ENCODE measurements at regions not wholly inside any gene's neighbourhood (a gene's known extent, or its start where the extent isn't known, plus 50 kb on each side); places are given as distances from the start of the nearest gene placed in this dataset.
A peak's percentile ranks its signal among the peaks of the same experiment; 100 is the strongest.
"Not testable (repeated sequence)": the region's sequence is repeated elsewhere in the genome, so short reads cannot be mapped to it uniquely, and the experiment has no call there.

- DNase-seq = no peak
Observed at GRCh38 chr18:70961939-70962338, 673.1 kb downstream of the SOCS6 start.

DNA sequence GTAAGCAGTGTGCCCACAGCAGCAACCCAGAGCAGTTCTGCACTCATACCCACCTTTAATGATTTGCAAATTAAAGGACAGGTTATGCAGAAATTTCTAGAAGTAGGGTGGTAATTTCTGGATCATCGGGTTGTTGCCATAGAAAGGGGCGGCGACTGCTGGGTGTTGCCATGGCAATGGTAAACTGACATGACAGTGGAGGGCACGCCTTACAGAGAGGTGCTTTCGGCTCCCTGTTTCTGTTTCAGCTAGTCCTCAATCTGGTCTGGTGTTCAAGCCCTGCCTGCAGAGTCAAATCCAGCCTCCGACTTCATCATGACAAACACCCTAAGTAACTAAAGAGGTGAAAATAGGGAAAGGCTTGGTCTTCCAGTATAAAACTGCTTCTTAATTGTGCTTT, 667.7 kb downstream of the SOCS6 start:
- no peak for DNase-seq

DNA sequence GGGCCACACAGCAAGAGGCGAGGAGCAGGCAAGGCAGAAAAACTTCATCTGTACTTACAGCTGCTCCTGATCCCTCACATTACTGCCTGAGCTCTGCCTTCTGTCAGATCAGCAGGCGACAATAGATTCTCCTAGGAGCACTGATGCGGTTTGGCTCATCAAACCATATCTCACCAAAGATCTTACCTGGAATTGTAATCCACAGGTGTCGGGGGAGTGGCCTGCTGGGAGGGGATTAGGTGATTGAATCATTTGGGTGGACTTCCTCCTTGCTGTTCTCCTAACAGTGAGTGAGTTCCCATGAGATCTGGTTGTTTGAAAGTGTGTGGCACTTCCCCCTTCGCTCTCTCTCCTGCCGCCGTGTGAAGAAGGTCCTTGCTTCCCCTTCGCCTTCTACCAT, 647.3 kb downstream of the SOCS6 start:
- no peak for DNase-seq

DNA sequence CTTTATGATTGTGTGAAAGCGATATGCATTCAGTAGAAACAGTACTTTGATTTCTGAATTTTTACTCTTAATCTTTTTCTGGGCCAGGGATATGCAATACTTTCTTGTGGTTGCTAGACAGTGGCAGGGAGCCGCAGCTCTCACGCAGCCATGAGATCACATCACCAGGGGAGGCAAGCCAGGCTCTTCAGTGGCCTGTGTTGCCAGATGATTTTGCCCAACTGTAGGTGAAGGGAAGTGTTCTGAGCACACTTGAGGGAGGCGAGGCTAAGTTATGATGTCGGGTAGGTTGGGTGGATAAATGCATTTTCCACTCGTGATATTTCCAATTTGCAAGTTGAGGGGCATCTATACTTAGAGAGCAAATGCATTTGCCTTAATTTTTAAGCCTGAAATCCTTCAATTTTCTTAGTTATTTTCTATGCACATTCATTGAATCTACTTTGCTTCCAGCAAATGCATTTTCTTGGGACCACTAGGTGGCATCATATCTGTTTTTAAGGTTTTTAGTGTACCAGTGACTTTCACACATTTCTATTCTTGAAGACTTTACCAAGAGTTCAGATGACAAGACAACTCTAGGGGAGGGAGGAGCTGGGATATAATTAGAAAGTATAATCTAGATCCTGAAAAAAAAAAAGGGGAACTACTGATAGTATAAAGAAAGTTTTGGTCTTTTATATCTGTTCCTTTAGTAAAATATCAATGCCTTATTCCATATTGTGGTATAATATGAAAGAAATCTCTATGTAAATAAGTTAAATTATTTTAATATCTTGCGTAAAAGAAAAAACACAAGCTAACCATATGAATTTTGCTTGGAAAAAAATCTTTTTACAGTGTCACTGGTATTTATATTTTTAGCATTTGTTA, 643.3 kb downstream of the SOCS6 start:
- no peak for DNase-seq

- DNase-seq = no peak
Observed at GRCh38 chr18:70920840-70921374, 632.1 kb downstream of the SOCS6 start.

DNA sequence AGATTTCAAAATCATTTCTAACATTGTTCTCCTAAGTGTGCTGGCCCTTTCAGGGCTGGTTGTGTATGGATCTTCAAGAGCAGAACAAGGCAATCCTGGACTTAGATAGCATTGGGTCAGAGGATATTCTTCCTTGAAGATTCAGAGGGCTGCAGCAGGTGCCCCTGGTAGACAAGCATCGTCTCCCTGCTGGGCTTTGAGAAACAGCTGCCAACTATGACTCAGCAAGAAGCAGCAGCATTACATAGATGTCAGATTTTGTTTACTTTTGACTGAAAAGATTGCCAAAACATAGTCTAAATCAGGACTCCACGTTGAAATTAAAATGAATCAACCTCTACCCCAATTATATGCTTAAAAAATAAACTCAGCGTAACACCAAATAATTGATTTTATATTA, 618.8 kb downstream of the SOCS6 start:
- no peak for DNase-seq

- DNase-seq = no peak
Observed at GRCh38 chr18:70892381-70892780, 603.5 kb downstream of the SOCS6 start.

- DNase-seq = no peak
Observed at GRCh38 chr18:70870292-70870691, 581.4 kb downstream of the SOCS6 start.

GRCh38 chr18:70848329-70848728, 559.5 kb downstream of the SOCS6 start:
- no peak for DNase-seq

DNA sequence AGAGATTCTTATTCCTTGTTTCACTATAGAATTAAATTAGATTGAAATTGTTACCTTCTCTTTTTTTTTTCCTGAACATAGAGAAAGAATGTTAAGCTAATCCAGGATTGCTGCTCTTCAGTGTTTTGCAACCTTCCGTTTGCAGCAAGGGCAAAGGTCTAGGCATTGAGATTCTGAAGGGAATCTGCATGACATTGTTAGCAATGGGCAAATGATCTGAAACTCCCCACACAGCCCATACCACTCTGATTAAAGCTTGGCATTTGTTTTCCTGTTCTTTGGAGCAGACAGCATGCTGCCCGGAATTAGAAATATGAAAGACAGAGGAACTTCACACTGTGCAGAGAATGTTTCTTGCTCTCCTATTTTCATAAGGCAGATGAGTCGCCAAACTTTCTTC, 551.8 kb downstream of the SOCS6 start:
- no peak for DNase-seq

- no peak for DNase-seq
Observed at GRCh38 chr18:70827632-70828031, 538.8 kb downstream of the SOCS6 start.

DNA sequence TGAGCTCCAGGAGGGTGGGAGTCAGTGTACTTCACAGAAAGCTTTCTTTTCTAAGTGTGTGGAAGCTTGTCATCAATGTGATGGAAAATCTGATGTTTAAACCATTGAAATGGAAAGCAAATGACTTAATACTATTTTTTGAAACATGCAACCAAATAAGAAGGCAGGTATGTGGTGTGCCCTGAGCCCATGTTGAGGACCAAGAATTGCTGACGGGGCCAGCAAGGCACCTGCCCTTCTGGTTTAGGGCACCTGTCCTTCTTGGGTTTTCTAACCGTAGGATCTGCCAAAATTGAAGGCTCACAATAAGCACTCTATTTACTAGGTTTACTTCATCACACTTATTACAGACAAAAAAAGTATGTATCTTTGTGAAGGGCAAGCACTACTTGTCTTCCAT, 537.7 kb downstream of the SOCS6 start:
- DNase-seq = no peak

DNA sequence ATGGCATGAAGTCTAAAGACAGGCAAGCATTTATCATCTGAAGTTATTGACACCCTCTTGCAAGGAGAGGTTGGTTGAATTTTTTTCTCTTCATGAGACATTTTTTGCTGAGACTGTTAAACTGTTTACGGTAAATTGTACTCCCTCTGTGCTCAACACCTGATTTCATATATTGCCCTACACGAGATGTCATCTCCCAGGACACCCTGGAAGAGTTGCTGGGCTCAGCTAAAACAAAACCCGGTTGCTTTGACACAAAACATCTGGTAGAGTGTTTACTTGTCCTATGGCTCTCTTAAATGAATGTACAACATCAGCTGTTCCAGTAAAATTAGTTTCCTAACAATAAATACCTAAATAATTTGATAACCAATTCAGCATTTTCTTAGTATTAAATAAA, 533.8 kb downstream of the SOCS6 start:
- DNase-seq = no peak

DNA sequence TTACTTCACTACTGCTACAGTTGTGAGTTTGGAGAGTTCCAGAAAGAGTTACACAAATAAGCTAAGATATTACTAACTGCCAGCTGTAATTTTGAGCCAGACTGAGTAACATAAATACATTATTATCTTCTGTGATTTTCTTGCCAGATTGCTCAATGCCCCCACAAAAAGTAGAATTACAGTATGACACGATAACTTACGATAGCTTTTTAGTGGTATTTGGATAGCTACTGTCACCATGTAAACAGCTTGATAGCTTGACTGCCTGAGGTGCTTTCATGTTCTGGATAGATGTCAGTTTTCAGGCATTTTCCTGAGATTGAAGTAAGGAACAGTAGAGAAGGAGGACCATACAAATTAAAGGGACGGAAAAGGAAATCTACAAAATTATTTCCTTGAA, 533.3 kb downstream of the SOCS6 start:
- DNase-seq = no peak

- no peak for DNase-seq
Observed at GRCh38 chr18:70808481-70809056, 519.7 kb downstream of the SOCS6 start.

DNA sequence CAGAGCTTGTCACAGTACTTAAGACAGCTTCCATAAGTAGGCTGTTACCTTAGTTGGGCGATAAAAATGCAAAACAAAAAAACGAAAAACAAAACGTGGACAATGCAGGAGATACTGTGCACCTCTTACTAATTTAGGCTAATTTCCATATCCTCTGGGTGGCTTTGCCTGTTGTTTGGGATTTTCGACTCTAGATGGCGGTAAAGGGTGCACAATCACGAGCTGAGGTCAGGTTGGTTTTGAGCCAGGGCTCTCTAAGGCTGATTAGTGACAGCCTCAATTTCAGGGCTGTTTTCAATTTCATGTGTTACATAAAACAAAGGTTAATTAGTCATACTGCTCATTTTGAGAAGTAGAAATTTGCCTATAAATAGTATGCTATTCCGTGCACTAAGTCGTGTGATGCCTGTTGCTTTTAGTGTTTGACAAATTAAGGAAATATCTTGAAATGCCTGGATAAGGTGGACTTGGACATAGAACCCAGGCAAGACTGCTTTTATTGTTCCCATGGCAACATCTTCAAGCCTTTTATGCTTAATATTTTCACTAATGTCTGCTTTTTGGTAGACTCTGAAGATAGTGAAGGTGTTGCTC, 493.1 kb downstream of the SOCS6 start:
- DNase-seq = peak; percentile 65 to 71

DNA sequence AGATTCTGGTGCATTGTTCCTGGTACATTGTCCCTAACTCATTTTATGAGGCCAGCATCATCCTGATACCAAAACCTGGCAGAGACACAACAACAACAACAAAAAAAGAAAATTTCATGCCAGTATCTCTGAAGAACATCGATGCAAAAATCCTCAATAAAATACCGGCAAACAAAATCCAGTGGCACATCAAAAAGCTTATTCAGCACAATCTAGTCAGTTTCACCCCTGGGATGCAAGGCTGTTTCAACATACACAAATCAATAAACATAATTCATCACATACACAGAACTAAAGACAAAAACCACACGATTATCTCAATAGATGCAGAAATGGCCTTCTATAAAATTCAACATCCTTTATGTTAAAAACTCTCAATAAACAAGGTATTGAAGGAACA, 477.4 kb downstream of the SOCS6 start:
- DNase-seq = not testable (repeated sequence)

DNA sequence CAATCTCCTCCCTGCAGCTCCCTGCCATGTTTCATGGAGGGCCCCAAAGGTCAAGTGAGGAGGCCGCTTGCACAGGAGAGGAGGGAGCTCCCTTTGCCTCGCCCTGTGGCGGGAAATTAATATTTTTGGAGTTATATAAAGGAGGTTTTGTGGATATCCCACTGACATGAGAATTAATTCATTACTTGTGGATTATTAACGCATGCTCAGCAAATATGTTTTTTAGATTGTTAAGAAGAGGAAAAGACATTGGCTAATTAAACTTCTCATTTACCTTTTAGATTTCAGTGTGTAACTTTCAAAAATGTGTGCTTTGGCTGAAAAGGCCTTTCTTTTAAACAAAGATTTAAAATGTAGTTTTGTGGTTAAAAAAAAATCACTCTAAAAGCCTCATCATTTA, 474.0 kb downstream of the SOCS6 start:
- no peak for DNase-seq

GRCh38 chr18:70758780-70759179, 469.9 kb downstream of the SOCS6 start:
- no peak for DNase-seq

DNA sequence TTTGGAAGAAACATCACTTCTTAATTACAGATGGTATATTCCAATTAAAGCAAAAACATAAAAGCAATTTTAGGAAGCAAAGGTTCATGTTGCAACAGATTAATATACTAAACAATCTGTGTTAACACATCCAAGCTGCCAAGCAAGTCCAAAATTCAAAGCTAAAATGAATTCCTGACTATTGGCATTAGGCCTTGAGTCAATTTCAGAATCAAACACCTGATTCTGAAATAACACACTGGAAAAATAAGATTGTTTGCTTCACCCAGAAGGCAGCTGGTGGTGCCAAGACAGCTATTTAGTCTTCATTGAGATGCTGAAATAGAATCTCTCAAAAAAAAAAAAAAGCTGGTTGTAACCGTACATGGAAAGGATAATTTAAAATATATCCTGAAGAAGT, 465.6 kb downstream of the SOCS6 start:
- no peak for DNase-seq

GRCh38 chr18:70732916-70733315, 444.1 kb downstream of the SOCS6 start:
- DNase-seq = no peak

- no peak for DNase-seq
Observed at GRCh38 chr18:70732188-70732587, 443.3 kb downstream of the SOCS6 start.

GRCh38 chr18:70720607-70721006, 431.8 kb downstream of the SOCS6 start:
- no peak for DNase-seq

DNA sequence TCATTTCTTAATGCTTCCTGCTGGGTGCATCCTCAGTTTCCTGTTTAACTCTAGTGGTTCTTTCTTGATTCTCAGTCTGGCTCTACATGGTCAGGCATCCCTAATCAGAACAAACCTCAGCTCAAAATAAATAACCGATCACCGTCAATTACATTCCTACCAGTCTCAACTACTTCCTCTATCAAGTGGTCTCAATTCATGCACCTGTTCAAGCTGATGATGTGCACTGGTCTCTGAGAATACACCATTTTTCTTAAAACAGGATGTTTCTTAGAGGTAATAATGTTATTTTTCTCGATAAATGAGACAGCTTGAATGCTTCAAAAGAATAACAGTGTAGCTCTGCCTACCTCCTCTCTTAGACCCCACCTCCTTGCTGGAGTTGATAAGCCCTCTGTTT, 420.9 kb downstream of the SOCS6 start:
- DNase-seq = no peak
